ENCODE measurements at regions not wholly inside any gene's neighbourhood (a gene's known extent, or its start where the extent isn't known, plus 50 kb on each side); places are given as distances from the start of the nearest gene placed in this dataset.

DNA sequence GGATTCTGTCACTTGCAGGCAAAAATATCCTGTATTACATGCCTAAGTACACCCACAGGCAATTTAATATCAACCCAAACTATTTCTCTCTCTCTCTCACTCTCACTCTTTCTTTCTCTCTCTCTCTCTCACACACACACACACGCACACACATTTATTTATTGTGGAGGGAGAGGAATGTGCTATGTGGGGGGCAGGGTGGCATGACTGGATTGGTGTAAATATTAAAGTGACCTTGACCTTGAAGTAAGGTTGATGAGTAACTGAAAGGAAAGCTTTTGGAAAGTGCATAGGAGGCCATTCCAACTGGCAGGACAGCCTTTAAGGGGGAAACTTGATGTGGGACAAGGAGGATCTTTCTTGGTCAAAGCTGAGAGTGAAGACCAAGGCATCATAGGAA lies 589.7 kb upstream of the KIRREL3 start:
- Histone ChIP-seq H3K27ac (ENCODE audit: low read depth, low read length) (no peak overlapping the region), H3K4me3 (ENCODE audit: low read length) (no peak overlapping the region), H3K9ac (ENCODE audit: extremely low read depth, low read length, poor library complexity, severe bottlenecking) (no peak overlapping the region), H3K27me3 (ENCODE audit: control insufficient read depth, insufficient read depth, low read length, poor library complexity, severe bottlenecking) (no peaks in the 10 kb centered on the region), H3K36me3 (ENCODE audit: control insufficient read depth, insufficient read depth, low read length) (no peaks in the 10 kb centered on the region), H3K9me3 (ENCODE audit: control insufficient read depth, low read length) (no peaks in the 10 kb centered on the region), H3K4me1 (ENCODE audit: control insufficient read depth, insufficient read depth, low read length) (no peaks in the 10 kb centered on the region)
- Mint-ChIP-seq H3K27me3 (ENCODE audit: insufficient read depth) (peaks cover 2% of the 10 kb centered on the region), H3K9me3 (no peaks in the 10 kb centered on the region), H3K4me1 (no peaks in the 10 kb centered on the region), H3K36me3 (ENCODE audit: low read depth) (no peaks in the 10 kb centered on the region), H3K27ac (no peak overlapping the region), H3K4me3 (no peak overlapping the region)
- WGBS, 2 experiments (ENCODE audit: insufficient coverage in 1 of 2, insufficient read length in 1 of 2): no CpG with 5 or more reads among the region's 1 CpG
- TF ChIP-seq, protein P1, sequence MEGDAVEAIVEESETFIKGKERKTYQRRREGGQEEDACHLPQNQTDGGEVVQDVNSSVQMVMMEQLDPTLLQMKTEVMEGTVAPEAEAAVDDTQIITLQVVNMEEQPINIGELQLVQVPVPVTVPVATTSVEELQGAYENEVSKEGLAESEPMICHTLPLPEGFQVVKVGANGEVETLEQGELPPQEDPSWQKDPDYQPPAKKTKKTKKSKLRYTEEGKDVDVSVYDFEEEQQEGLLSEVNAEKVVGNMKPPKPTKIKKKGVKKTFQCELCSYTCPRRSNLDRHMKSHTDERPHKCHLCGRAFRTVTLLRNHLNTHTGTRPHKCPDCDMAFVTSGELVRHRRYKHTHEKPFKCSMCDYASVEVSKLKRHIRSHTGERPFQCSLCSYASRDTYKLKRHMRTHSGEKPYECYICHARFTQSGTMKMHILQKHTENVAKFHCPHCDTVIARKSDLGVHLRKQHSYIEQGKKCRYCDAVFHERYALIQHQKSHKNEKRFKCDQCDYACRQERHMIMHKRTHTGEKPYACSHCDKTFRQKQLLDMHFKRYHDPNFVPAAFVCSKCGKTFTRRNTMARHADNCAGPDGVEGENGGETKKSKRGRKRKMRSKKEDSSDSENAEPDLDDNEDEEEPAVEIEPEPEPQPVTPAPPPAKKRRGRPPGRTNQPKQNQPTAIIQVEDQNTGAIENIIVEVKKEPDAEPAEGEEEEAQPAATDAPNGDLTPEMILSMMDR (conservative IDR thresholded peaks at IDR 0.05): no peak
- DNase-seq: no peak

DNA sequence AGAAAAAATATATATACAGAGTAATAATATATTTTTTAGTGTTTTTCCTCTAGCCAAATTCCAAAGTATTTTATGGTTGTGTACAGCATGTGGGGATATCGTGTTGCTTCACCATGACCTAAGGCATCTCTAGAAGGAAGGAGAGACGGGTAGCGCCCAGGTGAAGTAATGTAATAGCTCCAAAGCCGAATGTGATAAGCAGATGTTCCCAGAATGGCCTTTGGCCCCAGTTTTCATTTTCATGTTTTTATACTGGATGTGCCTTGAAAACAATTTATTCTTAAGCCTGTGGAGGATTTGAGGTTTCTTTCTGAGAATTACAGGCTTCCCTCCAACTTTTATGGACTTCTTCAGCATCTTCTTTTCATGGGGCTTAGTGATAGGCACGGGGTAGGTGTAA lies 587.9 kb upstream of the KIRREL3 start:
- Mint-ChIP-seq H3K27ac (no peak overlapping the region), H3K27me3 (ENCODE audit: insufficient read depth) (peaks cover 2% of the 10 kb centered on the region), H3K4me3 (no peak overlapping the region), H3K4me1 (no peaks in the 10 kb centered on the region), H3K36me3 (ENCODE audit: low read depth) (no peaks in the 10 kb centered on the region), H3K9me3 (no peaks in the 10 kb centered on the region)
- TF ChIP-seq, protein P1 (conservative IDR thresholded peaks at IDR 0.05): no peak
- Histone ChIP-seq H3K27ac (ENCODE audit: low read depth, low read length) (no peak overlapping the region), H3K9me3 (ENCODE audit: control insufficient read depth, low read length) (no peaks in the 10 kb centered on the region), H3K4me1 (ENCODE audit: control insufficient read depth, insufficient read depth, low read length) (no peaks in the 10 kb centered on the region), H3K36me3 (ENCODE audit: control insufficient read depth, insufficient read depth, low read length) (no peaks in the 10 kb centered on the region), H3K4me3 (ENCODE audit: low read length) (no peak overlapping the region), H3K27me3 (ENCODE audit: control insufficient read depth, insufficient read depth, low read length, poor library complexity, severe bottlenecking) (no peaks in the 10 kb centered on the region), H3K9ac (ENCODE audit: extremely low read depth, low read length, poor library complexity, severe bottlenecking) (no peak overlapping the region)
- 92 to 94% methylated on average over 4 to 5 of the region's 5 CpGs for WGBS, 2 experiments (ENCODE audit: insufficient coverage in 1 of 2, insufficient read length in 1 of 2)
- DNase-seq: no peak

DNA sequence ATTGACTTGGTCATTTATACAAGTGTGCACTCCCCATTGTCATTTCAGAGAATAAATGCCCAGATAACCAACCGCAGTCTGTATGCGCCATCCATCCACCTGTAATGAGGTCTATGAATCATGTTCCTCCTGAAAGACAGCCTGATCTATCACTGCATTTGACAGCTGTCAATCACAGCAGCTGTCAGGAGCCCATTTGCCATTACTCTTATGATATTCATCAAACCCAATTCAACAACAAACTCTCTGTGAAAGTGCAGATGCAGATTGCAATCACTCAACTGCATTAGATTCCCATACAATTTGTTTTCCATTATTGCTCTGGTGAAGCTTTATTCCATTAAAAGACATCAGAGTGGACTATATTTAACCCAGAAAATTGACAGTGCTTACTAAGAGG lies 586.9 kb upstream of the KIRREL3 start:
- no peak overlapping the region for H3K4me3 ChIP-seq (ENCODE audit: low read length)
- WGBS, 2 experiments (ENCODE audit: insufficient coverage in 1 of 2, insufficient read length in 1 of 2): 94% methylated on average over 2 of the region's 2 CpGs
- H3K4me1 ChIP-seq (ENCODE audit: control insufficient read depth, insufficient read depth, low read length): no peaks in the 10 kb centered on the region

More for the DNA sequence above, 586.9 kb upstream of the KIRREL3 start:
- no peaks in the 10 kb centered on the region for H3K36me3 Mint-ChIP-seq (ENCODE audit: low read depth)
- H3K9ac ChIP-seq (ENCODE audit: extremely low read depth, low read length, poor library complexity, severe bottlenecking): no peak overlapping the region
- no peak overlapping the region for H3K4me3 Mint-ChIP-seq
- H3K4me1 Mint-ChIP-seq: no peaks in the 10 kb centered on the region
- H3K9me3 Mint-ChIP-seq: no peaks in the 10 kb centered on the region
- DNase-seq: no peak
- no peaks in the 10 kb centered on the region for H3K27me3 ChIP-seq (ENCODE audit: control insufficient read depth, insufficient read depth, low read length, poor library complexity, severe bottlenecking)
- no peaks in the 10 kb centered on the region for H3K36me3 ChIP-seq (ENCODE audit: control insufficient read depth, insufficient read depth, low read length)
- no peaks in the 10 kb centered on the region for H3K27me3 Mint-ChIP-seq (ENCODE audit: insufficient read depth)
- no peak overlapping the region for H3K27ac ChIP-seq (ENCODE audit: low read depth, low read length)
- no peak overlapping the region for H3K27ac Mint-ChIP-seq
- TF ChIP-seq, protein P1 (conservative IDR thresholded peaks at IDR 0.05): no peak
- H3K9me3 ChIP-seq (ENCODE audit: control insufficient read depth, low read length): no peaks in the 10 kb centered on the region
